ENCODE measurements at regions not wholly inside any gene's neighbourhood (a gene's known extent, or its start where the extent isn't known, plus 50 kb on each side); places are given as distances from the start of the nearest gene placed in this dataset.
A peak's percentile ranks its signal among the peaks of the same experiment; 100 is the strongest.

DNA sequence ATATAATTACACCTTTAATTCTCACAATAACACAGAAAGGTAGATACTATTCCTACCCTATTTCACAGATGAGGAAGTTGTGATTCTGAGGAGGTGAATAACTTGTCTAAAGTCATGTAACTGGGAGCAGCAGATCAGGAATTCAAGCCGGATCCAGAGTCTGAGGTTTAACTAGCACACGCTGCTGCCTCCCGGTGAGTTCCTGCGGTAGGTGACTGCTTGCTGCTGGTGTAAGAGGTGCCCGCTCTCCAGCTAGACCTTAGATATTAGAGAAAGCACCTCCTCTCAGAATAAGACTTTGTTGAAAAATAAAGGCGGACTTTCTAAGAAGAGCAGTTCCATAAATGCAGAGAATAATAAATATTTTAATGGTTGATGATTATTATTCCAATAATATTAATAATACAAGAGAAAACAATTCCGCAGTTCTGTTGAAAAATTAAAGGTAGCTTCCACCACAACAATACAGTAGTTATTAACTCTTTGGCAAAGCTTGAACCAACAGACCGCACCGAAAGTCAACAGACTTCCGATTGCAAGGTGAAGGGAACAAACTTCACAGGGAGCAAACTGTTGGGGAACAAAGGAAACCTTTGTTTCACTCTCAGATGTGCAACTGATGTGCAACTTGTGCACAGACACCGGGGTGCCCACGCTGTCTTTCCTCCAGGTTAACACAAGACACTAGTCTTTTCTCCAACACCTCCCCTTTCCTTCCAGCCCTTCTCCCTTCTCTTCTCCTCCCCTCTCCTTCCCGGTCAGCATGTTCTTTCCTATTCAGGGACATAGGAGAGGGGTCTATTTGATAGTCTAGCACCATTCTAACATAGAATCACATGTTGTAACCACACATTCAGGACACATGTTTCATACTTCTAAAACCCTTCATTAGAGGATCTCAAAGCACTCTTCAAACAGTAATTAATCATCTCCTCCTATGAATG is 73.2 kb upstream of the EGLN3 start (continued):
- TF ChIP-seq ELF1 (CRISPR knock-in tag; IDR thresholded peaks at IDR 0.05) (peak; percentile 56), TBL1XR1 (IDR thresholded peaks at IDR 0.05; ENCODE audit: borderline replicate concordance, low read length, partially characterized antibody) (peak; percentile 47), ZNF317 (CRISPR knock-in tag; IDR thresholded peaks at IDR 0.05) (peak; percentile 95), TGIF2 (CRISPR knock-in tag; IDR thresholded peaks at IDR 0.05) (0 out of 2 replicates have a peak, but pooled peaks have one; percentile 38), GMEB1 (CRISPR knock-in tag; IDR thresholded peaks at IDR 0.05; ENCODE audit: borderline replicate concordance) (peak; percentile 42; the same call in 1 of the 2 replicates), RERE (CRISPR knock-in tag; IDR thresholded peaks at IDR 0.05; ENCODE audit: low read depth) (peak; percentile 72; the same call in 1 of the 2 replicates), MLX (CRISPR knock-in tag; IDR thresholded peaks at IDR 0.05) (peak; percentile 81), KDM6A (CRISPR knock-in tag; IDR thresholded peaks at IDR 0.05; ENCODE audit: low read depth) (peak; percentile 92), PHF21A (CRISPR knock-in tag; IDR thresholded peaks at IDR 0.05) (peak; percentile 49), ZNF607 (CRISPR knock-in tag; IDR thresholded peaks at IDR 0.05; ENCODE audit: borderline replicate concordance) (no peak; the same call in 1 of the 2 replicates), ZNF484 (CRISPR knock-in tag; IDR thresholded peaks at IDR 0.05; ENCODE audit: borderline replicate concordance, low read depth) (no peak)
- TF ChIP-seq, protein P1, sequence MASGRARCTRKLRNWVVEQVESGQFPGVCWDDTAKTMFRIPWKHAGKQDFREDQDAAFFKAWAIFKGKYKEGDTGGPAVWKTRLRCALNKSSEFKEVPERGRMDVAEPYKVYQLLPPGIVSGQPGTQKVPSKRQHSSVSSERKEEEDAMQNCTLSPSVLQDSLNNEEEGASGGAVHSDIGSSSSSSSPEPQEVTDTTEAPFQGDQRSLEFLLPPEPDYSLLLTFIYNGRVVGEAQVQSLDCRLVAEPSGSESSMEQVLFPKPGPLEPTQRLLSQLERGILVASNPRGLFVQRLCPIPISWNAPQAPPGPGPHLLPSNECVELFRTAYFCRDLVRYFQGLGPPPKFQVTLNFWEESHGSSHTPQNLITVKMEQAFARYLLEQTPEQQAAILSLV (CRISPR knock-in tag; IDR thresholded peaks at IDR 0.05; ENCODE audit: borderline replicate concordance), result no peak
- TF ChIP-seq, protein P2, sequence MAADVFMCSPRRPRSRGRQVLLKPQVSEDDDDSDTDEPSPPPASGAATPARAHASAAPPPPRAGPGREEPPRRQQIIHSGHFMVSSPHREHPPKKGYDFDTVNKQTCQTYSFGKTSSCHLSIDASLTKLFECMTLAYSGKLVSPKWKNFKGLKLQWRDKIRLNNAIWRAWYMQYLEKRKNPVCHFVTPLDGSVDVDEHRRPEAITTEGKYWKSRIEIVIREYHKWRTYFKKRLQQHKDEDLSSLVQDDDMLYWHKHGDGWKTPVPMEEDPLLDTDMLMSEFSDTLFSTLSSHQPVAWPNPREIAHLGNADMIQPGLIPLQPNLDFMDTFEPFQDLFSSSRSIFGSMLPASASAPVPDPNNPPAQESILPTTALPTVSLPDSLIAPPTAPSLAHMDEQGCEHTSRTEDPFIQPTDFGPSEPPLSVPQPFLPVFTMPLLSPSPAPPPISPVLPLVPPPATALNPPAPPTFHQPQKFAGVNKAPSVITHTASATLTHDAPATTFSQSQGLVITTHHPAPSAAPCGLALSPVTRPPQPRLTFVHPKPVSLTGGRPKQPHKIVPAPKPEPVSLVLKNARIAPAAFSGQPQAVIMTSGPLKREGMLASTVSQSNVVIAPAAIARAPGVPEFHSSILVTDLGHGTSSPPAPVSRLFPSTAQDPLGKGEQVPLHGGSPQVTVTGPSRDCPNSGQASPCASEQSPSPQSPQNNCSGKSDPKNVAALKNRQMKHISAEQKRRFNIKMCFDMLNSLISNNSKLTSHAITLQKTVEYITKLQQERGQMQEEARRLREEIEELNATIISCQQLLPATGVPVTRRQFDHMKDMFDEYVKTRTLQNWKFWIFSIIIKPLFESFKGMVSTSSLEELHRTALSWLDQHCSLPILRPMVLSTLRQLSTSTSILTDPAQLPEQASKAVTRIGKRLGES (CRISPR knock-in tag; IDR thresholded peaks at IDR 0.05; ENCODE audit: borderline replicate concordance), result peak; percentile 68; the same call in 1 of the 2 replicates

Data from HepG2 (cell line).